GM19043 (cell line): ENCODE measurements at regions not wholly inside any gene's neighbourhood (a gene's known extent, or its start where the extent isn't known, plus 50 kb on each side); places are given as distances from the start of the nearest gene placed in this dataset.

Source experiments
- ATAC-seq: cut with Tn5 transposase; IDR thresholded peaks from one replicate; pipeline ENCODE4 v1.9.1; 2021; ENCODE audit warnings: low read depth; ENCODE audit not compliant: unreplicated experiment

DNA sequence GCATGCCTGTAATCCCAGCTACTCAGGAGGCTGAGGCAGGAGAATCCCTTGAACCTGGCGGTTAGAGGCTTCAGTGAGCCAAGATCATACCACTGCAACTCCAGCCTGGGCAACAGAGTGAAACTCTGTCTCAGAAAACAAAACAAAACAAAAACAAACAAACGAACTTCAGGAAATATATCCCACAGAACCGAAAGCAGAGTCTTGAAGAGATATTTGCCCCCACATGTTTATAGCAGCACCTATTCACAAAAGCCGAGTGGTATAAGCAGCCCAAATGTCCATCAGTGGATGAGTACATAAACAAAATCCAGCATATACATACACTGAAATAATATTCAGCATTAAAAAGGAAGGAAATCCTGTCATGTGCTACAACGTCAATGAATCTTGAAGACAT is 57.6 kb upstream of the GRIN3A start:
- no peak for ATAC-seq

GRCh38 chr9:101795147-101795546 is 56.7 kb upstream of the GRIN3A start:
- ATAC-seq = no peak

DNA sequence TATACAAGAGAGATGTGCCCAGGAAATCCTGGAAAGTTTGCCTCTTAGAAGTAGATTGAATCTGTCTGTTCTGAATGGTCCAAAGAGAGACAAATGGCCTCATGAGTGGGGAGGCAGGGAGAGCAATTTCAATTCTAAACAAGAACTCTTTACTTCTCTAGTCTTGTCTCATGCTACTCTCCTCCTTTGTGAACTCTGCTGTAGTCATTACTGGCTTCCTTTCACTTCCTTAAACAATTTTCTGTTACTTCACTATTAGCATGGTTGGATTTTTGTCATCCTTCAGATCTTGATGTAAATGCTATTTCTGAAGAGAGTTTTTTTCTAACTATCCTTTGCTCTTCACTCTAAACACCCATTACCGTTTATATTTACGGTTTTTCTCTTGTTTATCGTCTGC is 54.0 kb upstream of the GRIN3A start:
- ATAC-seq = no peak

DNA sequence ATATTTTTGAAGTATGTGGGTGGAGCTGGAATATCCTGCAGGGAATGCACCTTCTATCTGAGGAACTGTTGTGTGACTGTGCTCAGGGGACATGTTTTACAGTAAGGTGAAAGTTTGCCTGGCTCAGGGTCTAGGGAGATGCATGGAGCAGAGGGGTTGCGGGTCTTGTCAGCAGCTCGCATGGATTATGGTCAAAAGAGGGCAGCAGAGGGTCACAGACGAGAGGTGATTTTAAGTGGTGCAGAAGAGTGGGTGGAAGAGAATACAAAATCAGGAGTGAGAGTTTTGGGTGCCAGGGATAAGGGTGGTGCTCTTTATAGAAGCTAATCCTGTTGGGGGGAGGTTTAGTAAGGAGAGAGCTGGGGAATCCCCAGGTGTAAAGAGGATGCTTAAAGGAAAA is 53.5 kb upstream of the GRIN3A start:
- no peak for ATAC-seq

- no peak for ATAC-seq
These were observed 53.1 kb upstream of the GRIN3A start for GRCh38 chr9:101791533-101791932.
